ENCODE measurements at regions not wholly inside any gene's neighbourhood (a gene's known extent, or its start where the extent isn't known, plus 50 kb on each side); places are given as distances from the start of the nearest gene placed in this dataset.

DNA sequence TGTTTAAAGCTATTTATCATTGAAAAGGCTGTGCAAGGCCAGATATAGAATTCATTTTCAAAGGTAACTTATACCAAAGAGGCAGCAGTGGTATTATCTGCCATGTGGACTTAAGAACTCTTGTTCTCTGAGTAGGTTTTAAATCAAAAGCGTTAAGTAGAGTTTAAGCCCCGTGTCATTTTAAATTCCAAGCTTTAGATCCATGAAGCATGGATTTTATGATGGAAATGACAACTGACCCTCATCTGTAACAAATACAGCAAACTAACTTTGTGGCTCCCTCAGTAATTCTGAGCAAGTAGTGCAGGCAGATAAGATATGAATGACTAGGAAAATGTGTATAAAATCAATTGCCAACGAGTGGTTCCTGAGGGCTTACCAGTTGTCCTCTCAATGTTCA is 247.0 kb downstream of the WDR11 start:
- DNase-seq (ENCODE audit: low read depth in 3 of 3) = no peak

DNA sequence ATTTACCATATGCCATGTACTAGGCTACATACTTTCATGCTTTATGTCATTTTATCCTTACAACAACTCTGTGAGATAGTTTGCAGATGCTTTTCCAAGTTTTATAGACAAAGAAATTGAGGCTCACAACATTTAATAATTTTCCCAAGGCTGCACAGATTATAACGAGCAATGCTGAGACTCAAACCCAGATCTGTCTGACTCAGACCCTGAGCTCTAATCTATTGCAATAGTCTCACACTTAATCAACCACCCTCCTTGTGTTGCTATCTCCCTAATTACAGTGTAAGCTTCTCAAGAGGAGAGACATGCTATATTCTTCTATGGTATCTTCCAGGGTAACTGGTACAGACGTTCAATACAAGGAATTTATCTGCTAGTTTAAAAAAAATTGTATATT is 247.6 kb downstream of the WDR11 start:
- DNase-seq (ENCODE audit: low read depth in 3 of 3) = no peak

DNA sequence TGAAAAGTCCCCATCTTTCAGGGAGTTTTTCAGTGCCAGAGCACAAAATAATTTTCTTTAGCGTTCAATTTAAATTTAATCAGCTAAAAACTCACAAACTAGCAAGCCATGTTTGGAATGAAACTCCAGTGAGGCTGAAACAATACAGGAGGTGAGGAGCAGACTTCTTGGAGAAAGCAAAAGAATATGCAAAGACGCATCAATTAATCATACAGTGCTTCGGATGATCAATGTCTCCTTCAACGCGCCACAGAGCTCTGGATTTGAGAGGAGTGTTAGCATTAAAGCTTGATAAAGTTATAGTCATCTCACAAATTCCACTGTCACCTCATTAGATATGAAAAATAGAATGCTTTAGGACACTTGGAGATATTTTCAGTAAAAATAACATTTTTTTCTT is 248.0 kb downstream of the WDR11 start:
- no peak for DNase-seq (ENCODE audit: low read depth in 3 of 3)

- DNase-seq (ENCODE audit: low read depth in 3 of 3) = no peak
These were observed 248.4 kb downstream of the WDR11 start for GRCh38 chr10:121099592-121099991.

DNA sequence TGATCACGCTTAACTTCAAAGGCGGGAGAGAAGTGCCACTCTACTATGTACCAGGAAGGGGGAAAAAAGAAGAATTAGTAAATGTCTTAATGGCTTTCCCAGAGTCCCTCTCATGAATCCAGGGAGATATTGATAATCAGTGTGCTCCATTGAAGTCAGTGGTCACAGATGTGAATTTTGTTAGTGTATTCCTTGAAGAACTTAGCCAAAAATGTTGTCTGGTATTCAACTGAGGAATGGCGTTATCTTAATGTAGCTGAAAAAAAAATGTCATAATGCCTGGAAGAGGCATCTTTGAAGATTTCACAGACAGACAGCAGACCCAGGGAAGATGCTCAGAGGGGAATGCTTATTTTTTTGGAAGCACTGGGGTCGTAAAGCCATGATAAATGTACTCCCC is 250.4 kb downstream of the WDR11 start:
- no peak for DNase-seq (ENCODE audit: low read depth in 3 of 3)

- DNase-seq (ENCODE audit: low read depth in 3 of 3) = no peak
These were observed 251.5 kb downstream of the WDR11 start for GRCh38 chr10:121102706-121103105.

GRCh38 chr10:121104476-121105111 is 253.4 kb downstream of the WDR11 start:
- DNase-seq (ENCODE audit: low read depth in 3 of 3) = no peak

DNA sequence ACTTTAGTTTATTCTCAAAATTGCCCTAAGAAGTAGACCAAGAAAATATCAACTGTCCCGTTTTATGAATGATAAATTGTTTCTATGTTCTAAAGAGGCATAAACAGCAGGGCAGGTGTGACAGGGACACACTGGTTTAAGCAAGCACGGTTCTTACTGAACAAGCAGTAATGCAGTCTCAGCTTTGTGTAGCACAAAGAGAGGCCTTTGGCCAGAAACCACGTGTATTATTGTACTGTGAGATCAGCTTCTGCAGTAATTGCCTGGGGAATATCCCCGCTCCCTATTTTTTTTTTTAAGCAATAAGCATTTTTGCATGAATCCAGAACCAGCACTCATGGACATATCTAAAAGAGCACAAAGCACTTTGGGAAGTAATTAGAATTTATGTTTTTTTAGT is 255.4 kb downstream of the WDR11 start:
- DNase-seq (ENCODE audit: low read depth in 3 of 3) = no peak

GRCh38 chr10:121108051-121108450 is 256.9 kb downstream of the WDR11 start:
- DNase-seq (ENCODE audit: low read depth in 3 of 3) = no peak

DNA sequence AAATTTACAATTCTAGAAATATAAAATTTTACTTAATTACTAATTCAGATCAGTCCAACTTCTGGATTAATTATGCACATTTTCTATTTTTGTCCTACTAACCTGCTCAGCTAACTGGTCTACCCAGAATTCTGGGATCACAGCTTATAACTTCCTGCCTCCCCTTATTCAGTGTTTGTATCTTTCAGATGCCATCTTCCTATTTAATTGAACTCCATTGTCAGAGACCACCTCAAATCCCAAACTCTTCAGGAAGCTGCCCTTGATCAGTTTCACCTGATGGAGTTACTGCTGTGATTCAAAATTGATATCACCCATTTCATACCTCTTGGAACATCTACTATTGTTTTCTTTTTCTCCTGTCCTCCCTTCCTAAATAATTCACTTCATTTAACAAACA is 259.2 kb downstream of the WDR11 start:
- no peak for DNase-seq (ENCODE audit: low read depth in 3 of 3)

GRCh38 chr10:121112136-121112535 is 261.0 kb downstream of the WDR11 start:
- DNase-seq (ENCODE audit: low read depth in 3 of 3) = no peak

GRCh38 chr10:121112579-121113384 is 261.6 kb downstream of the WDR11 start:
- DNase-seq (ENCODE audit: low read depth in 3 of 3) = no peak

DNA sequence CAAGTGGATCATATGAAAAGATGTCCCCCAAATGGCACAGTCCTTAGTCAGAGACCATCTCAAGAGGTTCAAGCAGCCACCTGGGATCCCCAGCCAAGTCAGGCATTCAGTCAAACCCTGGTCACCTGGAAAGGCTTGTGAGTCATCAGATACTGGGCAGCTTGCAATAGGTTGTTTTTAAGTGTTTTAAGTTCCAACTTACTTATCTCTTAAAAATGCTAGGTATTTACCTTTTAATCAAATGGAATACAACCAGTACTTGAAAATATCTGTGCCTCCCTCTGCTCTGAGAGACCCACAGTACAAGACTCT is 262.2 kb downstream of the WDR11 start:
- no peak for DNase-seq (ENCODE audit: low read depth in 3 of 3)

DNA sequence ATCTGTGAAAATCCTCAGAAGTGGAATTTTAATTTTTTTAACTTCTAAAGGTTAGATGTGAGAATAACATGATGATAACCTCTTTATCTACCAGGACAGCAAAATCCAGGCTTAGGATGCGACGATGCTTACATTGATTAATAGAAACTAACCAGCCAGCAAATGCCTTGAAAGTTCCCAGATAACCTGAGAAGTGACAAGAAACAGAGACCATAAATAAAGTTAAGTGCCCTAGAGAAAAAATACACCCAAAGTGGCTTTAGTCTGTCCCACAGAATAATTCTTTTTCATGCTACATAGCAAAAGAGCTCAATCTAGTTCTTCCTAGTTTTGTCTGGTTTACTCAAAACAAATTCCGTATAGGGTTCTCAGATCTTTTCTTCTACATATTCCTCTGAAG is 262.7 kb downstream of the WDR11 start:
- DNase-seq (ENCODE audit: low read depth in 3 of 3) = no peak

- DNase-seq (ENCODE audit: low read depth in 3 of 3) = no peak
These were observed 264.0 kb downstream of the WDR11 start for GRCh38 chr10:121115154-121115553.

- no peak for DNase-seq (ENCODE audit: low read depth in 3 of 3)
These were observed 270.3 kb downstream of the WDR11 start for GRCh38 chr10:121121462-121121861.

GRCh38 chr10:121127151-121127906 is 276.2 kb downstream of the WDR11 start:
- no peak for DNase-seq (ENCODE audit: low read depth in 3 of 3)

DNA sequence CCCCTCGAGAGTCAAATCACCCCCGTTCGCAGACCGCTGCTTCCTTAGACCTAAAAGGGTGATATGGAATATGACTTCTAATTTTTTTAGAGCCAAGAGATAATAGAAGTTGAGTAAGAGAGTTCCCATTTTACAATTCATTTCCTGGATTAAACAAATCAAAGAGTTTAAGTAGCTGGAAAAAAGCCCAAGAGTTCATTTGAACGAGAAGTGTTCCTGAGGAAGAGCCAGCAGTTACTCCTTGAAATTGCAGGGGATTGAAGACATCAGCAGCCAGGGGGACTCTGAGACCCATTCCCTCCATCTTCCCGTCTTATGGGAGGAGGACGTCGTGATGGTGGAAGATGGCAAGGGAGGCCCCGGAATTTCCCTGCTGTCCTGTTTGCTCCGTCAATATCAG is 277.0 kb downstream of the WDR11 start:
- no peak for DNase-seq (ENCODE audit: low read depth in 3 of 3)

GRCh38 chr10:121129266-121129665 is 278.1 kb downstream of the WDR11 start:
- DNase-seq (ENCODE audit: low read depth in 3 of 3) = no peak

GRCh38 chr10:121130382-121130781 is 279.2 kb downstream of the WDR11 start:
- no peak for DNase-seq (ENCODE audit: low read depth in 3 of 3)

DNA sequence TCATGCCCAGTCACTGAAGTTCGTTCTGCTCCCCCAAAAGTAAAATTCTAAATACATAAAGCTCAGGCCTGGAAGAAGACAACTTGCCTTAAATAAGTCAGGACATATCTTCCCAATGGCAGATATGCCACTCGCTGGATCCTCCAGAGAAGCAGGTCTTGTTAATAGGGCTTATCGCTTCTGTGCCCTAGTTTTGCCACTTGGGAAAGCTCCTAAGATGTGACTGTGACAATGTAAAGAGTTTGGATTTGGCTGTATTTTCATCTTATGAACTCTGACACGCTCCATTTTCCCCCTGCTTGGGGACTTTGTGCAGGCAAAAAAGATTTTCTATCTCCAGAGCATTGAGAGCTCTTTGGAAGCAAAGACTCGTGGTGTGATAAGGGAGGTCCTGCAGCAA is 279.9 kb downstream of the WDR11 start:
- no peak for DNase-seq (ENCODE audit: low read depth in 3 of 3)

DNA sequence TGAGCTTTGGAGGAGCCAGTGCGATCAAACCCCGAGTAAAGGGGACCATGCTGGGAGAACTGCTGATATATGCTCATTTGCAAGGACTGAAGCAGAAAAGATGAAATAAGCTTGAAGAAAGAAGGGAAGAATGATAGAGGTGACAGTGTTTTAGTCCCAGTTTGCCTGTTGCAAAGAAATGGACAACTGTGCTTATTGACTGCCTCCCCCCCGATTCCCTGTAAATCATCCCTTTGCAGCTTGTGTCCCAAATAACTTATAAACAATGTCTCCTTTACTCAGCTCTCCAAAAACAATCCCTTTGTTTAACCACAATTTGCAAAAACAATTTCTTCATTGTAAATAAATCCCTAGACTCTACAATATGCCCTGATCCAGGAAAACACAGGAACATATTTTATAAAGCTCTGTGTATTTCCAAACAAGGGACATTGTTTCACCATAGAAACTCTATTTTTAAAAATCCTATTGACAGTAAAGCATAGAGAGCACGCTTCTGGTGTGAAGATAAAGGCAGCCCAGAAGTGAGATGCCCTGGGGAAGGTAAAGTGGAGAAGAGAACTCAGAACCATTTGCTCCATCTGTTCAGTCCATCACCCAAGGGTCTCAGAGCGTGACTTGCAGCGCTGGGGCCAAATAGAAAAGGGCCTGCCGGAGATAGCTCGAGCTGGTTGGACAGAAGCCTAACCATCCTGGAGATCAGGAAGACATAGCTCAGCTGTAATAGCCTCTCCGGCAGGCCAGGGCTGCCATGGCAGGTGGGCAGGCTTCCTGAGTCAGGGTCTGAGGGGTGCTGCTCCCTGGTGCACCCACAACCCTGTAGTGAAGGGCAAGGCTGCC is 280.5 kb downstream of the WDR11 start:
- no peak for DNase-seq (ENCODE audit: low read depth in 3 of 3)

All from stimulated activated CD4-positive, alpha-beta T cell treated with anti-CD3 and anti-CD28 coated beads, TNF-alpha, amount 100 ng/mL, for 24 hours (primary cell).